ENCODE measurements at regions not wholly inside any gene's neighbourhood (a gene's known extent, or its start where the extent isn't known, plus 50 kb on each side); places are given as distances from the start of the nearest gene placed in this dataset.

DNA sequence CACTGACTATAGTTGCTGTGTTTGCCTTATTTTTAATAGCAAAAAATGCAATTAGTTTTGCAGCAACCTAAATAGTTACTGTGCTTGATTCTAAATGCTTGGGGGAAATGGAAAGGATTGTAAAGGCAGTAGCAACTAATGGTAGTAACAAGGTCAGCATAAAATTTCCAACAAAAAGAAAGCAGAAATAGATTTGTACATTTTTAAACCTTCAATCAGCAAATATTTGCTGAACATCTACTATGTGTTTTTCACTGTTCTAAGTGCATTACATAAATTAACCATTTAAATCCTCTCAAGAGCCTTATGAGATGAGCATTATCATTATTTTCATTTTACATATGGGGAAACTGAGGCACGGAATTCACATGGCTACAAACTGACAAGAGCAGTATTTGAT is 308.0 kb upstream of the UBE2E3 start:
- intact Hi-C loops (cut with DNase I), result no loop called here
- DNase-seq, result no peak
- Histone ChIP-seq H3K27ac (no peak overlapping the region), H3K4me3 (no peak overlapping the region), H3K27me3 (no peaks in the 10 kb centered on the region), H3K9me3 (no peaks in the 10 kb centered on the region), H3K4me1 (peaks cover 0 to 23% (median 6%) of the 10 kb centered on the region in 4 donors), H3K36me3 (no peaks in the 10 kb centered on the region)
- TF ChIP-seq POLR2A (IDR thresholded peaks at IDR 0.05) (no peak), CTCF (IDR thresholded peaks at IDR 0.05) (no peak)
- ATAC-seq, result no peak
- 38% methylated on average over 1 of the region's 1 CpG for WGBS (ENCODE audit: insufficient coverage, low coverage, low lambda C conversion rate, missing lambda C conversion rate)

- no peak overlapping the region for H3K27ac ChIP-seq
- H3K9me3 ChIP-seq, result no peaks in the 10 kb centered on the region
- no peak overlapping the region for H3K4me3 ChIP-seq
- TF ChIP-seq POLR2A (IDR thresholded peaks at IDR 0.05) (no peak), CTCF (IDR thresholded peaks at IDR 0.05) (no peak)
- H3K4me1 ChIP-seq, result peaks cover 0 to 10% (median 2%) of the 10 kb centered on the region in 4 donors
- H3K27me3 ChIP-seq, result no peaks in the 10 kb centered on the region
- 89% methylated on average over 4 of the region's 4 CpGs for WGBS (ENCODE audit: insufficient coverage, low coverage, low lambda C conversion rate, missing lambda C conversion rate)
- no peaks in the 10 kb centered on the region for H3K36me3 ChIP-seq
- intact Hi-C loops (cut with DNase I), result no loop called here
- ATAC-seq (no peak), DNase-seq (no peak)
Measured at GRCh38 chr2:180670302-180671003, 310.0 kb upstream of the UBE2E3 start.

- H3K9me3 ChIP-seq, result no peaks in the 10 kb centered on the region
- H3K4me1 ChIP-seq, result peaks cover 0 to 10% (median 2%) of the 10 kb centered on the region in 4 donors
- ATAC-seq (no peak), DNase-seq (no peak)
- H3K36me3 ChIP-seq, result no peaks in the 10 kb centered on the region
- no peaks in the 10 kb centered on the region for H3K27me3 ChIP-seq
- no peak overlapping the region for H3K4me3 ChIP-seq
- 58% methylated on average over 2 of the region's 2 CpGs for WGBS (ENCODE audit: insufficient coverage, low coverage, low lambda C conversion rate, missing lambda C conversion rate)
- intact Hi-C loops (cut with DNase I), result no loop called here
- no peak overlapping the region for H3K27ac ChIP-seq
- no peak for TF ChIP-seq CTCF (IDR thresholded peaks at IDR 0.05)
- no peak for TF ChIP-seq POLR2A (IDR thresholded peaks at IDR 0.05)
Measured at GRCh38 chr2:180669016-180669415, 311.4 kb upstream of the UBE2E3 start.

DNA sequence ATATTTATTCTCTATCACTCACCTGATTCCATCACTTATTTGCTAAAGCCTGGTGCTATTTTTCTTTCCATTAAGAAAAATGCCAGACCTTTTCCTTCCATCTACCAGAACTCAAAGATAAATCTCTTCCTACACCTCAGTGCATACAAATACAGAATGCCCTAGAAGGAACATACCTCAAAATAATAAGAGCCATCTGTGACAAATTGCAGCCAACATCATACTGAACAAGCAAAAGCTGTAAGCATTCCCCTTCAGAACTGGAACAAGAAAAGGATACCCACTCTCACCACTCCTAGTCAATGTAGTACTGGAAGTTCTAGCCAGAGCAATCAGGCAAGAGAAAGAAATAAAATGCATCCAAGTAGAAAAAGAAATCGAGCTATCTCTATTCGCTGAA is 315.9 kb upstream of the UBE2E3 start:
- 96% methylated on average over 2 of the region's 2 CpGs for WGBS (ENCODE audit: insufficient coverage, low coverage, low lambda C conversion rate, missing lambda C conversion rate)

More for the DNA sequence above, 315.9 kb upstream of the UBE2E3 start:
- Histone ChIP-seq H3K4me3 (no peak overlapping the region), H3K36me3 (no peaks in the 10 kb centered on the region), H3K27me3 (no peaks in the 10 kb centered on the region), H3K4me1 (no peaks in the 10 kb centered on the region), H3K27ac (no peak overlapping the region), H3K9me3 (no peaks in the 10 kb centered on the region)
- TF ChIP-seq POLR2A (IDR thresholded peaks at IDR 0.05) (no peak), CTCF (IDR thresholded peaks at IDR 0.05) (no peak)
- ATAC-seq (no peak), DNase-seq (no peak)
- intact Hi-C loops (cut with DNase I), result no loop called here

Measured in right lobe of liver (tissue), 6 donors.